Vagina (tissue), 2 donors: ENCODE measurements at regions not wholly inside any gene's neighbourhood (a gene's known extent, or its start where the extent isn't known, plus 50 kb on each side); places are given as distances from the start of the nearest gene placed in this dataset.

Experiments
- POLR2A ChIP-seq, 2 donors: fragments of 450-650 bp; IDR thresholded peaks; one replicate each; pipeline ENCODE4 v1.6.1; 2017; ENCODE audit warnings: antibody characterized with exemption in 2 of 2, mild to moderate bottlenecking in 2 of 2, moderate library complexity in 2 of 2
- TF ChIP-seq, protein P1 (sequence below), 3 experiments: fragments of 450-650 bp in 2 of 3; fragments of 200-600 bp in 1 of 3; sonication (generic) in 1 of 3; IDR thresholded peaks; one replicate each; pipeline ENCODE4 v1.5.1; 2017 to 2019; ENCODE audit warnings: antibody characterized with exemption in 3 of 3, mild to moderate bottlenecking in 2 of 3, moderate library complexity in 2 of 3

DNA sequence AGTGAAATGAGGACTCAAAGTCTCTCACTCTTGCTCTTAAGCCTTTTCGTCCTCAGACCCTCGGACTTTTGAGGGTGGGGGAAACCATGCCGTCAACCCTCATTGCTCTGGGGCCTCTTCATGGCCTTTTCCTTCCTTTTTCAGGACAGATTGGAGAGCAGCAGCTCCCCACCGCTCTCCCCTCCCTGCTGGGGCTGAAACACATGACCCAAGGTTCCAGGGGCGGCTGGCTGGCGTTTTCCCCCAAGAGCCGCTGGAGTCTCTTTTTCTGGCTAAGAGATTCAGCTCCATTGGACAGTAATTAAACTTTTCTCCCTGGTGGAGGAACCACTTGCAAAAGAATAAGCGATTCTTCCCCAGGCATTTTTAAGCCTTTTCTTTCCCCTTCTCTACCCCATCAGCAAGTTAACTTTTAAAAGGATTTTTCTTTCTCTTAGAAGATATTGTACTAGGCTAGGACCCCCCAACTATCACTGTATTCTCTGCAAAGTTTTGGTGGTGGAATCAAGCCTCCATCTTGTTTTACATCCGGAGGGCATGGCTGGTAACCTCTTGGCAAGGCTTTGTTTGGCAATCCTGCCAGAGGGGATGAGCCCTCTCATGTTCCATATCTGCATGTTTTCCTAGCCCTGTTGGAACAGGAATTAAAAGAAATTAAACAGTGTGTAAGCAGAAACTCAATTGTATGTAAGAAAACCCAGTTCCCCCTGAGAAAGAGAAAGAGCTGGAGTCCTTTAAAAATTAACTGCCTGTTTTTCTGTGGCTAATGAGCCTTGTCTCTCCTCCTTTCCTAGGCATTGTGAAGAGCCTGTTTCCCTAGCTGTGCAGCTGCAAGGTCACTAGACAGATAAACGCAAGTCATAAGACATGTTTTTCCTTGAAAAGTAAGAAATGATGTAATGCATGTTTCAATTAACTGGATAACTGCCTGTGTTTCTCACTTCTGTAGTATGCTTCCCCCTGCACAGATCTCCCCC is 100.8 kb upstream of the GPR6 start:
- TF ChIP-seq, protein P1, sequence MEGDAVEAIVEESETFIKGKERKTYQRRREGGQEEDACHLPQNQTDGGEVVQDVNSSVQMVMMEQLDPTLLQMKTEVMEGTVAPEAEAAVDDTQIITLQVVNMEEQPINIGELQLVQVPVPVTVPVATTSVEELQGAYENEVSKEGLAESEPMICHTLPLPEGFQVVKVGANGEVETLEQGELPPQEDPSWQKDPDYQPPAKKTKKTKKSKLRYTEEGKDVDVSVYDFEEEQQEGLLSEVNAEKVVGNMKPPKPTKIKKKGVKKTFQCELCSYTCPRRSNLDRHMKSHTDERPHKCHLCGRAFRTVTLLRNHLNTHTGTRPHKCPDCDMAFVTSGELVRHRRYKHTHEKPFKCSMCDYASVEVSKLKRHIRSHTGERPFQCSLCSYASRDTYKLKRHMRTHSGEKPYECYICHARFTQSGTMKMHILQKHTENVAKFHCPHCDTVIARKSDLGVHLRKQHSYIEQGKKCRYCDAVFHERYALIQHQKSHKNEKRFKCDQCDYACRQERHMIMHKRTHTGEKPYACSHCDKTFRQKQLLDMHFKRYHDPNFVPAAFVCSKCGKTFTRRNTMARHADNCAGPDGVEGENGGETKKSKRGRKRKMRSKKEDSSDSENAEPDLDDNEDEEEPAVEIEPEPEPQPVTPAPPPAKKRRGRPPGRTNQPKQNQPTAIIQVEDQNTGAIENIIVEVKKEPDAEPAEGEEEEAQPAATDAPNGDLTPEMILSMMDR (IDR thresholded peaks at IDR 0.05), result no peak
- TF ChIP-seq POLR2A (IDR thresholded peaks at IDR 0.05), result no peak
